ENCODE measurements at regions not wholly inside any gene's neighbourhood (a gene's known extent, or its start where the extent isn't known, plus 50 kb on each side); places are given as distances from the start of the nearest gene placed in this dataset.

- no CpG with 5 or more reads among the region's 3 CpGs for WGBS (ENCODE audit: extremely low coverage, insufficient read length, low lambda C conversion rate)
- Histone ChIP-seq H2BK20ac (ENCODE audit: low read depth, low read length, poor library complexity, severe bottlenecking) (no peak overlapping the region), H3T11ph (ENCODE audit: low read length) (no peak overlapping the region), H3K79me1 (ENCODE audit: insufficient read depth, low read depth, low read length, poor library complexity, severe bottlenecking) (no peaks in the 10 kb centered on the region), H4K91ac (ENCODE audit: insufficient read length, low read depth, low read length) (no peak overlapping the region), H2BK5ac (ENCODE audit: insufficient read length, low read length) (no peak overlapping the region), H4K5ac (ENCODE audit: insufficient read length, low read depth, low read length) (no peak overlapping the region), H3K23me2 (ENCODE audit: insufficient read length, low read depth, low read length, poor library complexity, severe bottlenecking) (no peaks in the 10 kb centered on the region), H3K14ac (ENCODE audit: insufficient read depth, low read length) (no peak overlapping the region), H3K4me1 (ENCODE audit: insufficient read depth, low read length) (no peaks in the 10 kb centered on the region), H3K23ac (ENCODE audit: insufficient read length, low read depth, low read length) (no peak overlapping the region), H3K4me2 (ENCODE audit: insufficient read depth, insufficient read length, low read length) (no peak overlapping the region), H3K56ac (ENCODE audit: insufficient read length, low read depth, low read length) (no peak overlapping the region), H4K8ac (replicated peaks; ENCODE audit: insufficient read length, low read depth, low read length) (no peak overlapping the region), H4K20me1 (ENCODE audit: control insufficient read depth, insufficient read depth, insufficient read length) (no peaks in the 10 kb centered on the region), H3K18ac (ENCODE audit: insufficient read length, low read depth, low read length) (no peak overlapping the region), H3K79me2 (ENCODE audit: insufficient read depth, low read length) (no peaks in the 10 kb centered on the region), H3K9ac (ENCODE audit: extremely low read depth, insufficient read length, low read length) (no peak overlapping the region), H3K27ac (ENCODE audit: insufficient read length, low read depth, low read length) (no peak overlapping the region), H2BK120ac (ENCODE audit: low read depth, low read length, poor library complexity, severe bottlenecking) (no peak overlapping the region), H3K9me3 (ENCODE audit: control insufficient read depth, low read depth, low read length) (no peaks in the 10 kb centered on the region), H2AFZ (ENCODE audit: low read length) (no peak overlapping the region), H3K4ac (ENCODE audit: low read depth, low read length) (no peak overlapping the region), H2BK12ac (ENCODE audit: insufficient read length, low read depth, low read length) (no peak overlapping the region), H2AK5ac (ENCODE audit: insufficient read length, low read length) (no peak overlapping the region), H2BK15ac (ENCODE audit: low read depth, low read length) (no peak overlapping the region), H3K27me3 (ENCODE audit: insufficient read depth, low read length) (no peaks in the 10 kb centered on the region)
- H3K4me1 Mint-ChIP-seq: peaks cover 3 to 8% of the 10 kb centered on the region in 2 experiments
- no peak overlapping the region for H3K4me3 Mint-ChIP-seq
- peaks cover 0 to 3% (median 0%) of the 10 kb centered on the region in 3 experiments; a peak in 2 of 7 replicates for H3K36me3 Mint-ChIP-seq (ENCODE audit: insufficient read depth in 1 of 3, low read depth in 3 of 3)
- H3K27ac Mint-ChIP-seq: peak overlapping the region in 1 of 3 experiments; percentile 85; a peak in 2 of 7 replicates
- TF ChIP-seq, protein P1, sequence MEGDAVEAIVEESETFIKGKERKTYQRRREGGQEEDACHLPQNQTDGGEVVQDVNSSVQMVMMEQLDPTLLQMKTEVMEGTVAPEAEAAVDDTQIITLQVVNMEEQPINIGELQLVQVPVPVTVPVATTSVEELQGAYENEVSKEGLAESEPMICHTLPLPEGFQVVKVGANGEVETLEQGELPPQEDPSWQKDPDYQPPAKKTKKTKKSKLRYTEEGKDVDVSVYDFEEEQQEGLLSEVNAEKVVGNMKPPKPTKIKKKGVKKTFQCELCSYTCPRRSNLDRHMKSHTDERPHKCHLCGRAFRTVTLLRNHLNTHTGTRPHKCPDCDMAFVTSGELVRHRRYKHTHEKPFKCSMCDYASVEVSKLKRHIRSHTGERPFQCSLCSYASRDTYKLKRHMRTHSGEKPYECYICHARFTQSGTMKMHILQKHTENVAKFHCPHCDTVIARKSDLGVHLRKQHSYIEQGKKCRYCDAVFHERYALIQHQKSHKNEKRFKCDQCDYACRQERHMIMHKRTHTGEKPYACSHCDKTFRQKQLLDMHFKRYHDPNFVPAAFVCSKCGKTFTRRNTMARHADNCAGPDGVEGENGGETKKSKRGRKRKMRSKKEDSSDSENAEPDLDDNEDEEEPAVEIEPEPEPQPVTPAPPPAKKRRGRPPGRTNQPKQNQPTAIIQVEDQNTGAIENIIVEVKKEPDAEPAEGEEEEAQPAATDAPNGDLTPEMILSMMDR (conservative IDR thresholded peaks at IDR 0.05): no peak
- H3K9me3 Mint-ChIP-seq: peaks cover 0 to 5% of the 10 kb centered on the region in 2 experiments; a peak in 2 of 5 replicates
- no peak for DNase-seq
- no peaks in the 10 kb centered on the region for H3K27me3 Mint-ChIP-seq (ENCODE audit: low read depth)
Observed at GRCh38 chr10:108090476-108091215, 926.1 kb upstream of the SORCS1 start.

All from H9 (cell line).